Coronary artery (tissue), 2 donors: ENCODE measurements at regions not wholly inside any gene's neighbourhood (a gene's known extent, or its start where the extent isn't known, plus 50 kb on each side); places are given as distances from the start of the nearest gene placed in this dataset.

ENCODE experiments used
- DNase-seq: peaks from one replicate; pipeline ENCODE4 v3.0.0-alpha.2; 2017; ENCODE audit warnings: low spot score
- H3K27ac ChIP-seq, 2 donors: fragments of 200-600 bp; sonication (generic); one replicate each; pipeline ENCODE4 v1.5.1; 2016 to 2019
- H3K4me3 ChIP-seq: fragments of 200-600 bp; sonication (generic); 2 replicates; pipeline ENCODE4 v1.5.1; 2016; ENCODE audit warnings: mild to moderate bottlenecking, moderate library complexity
- TF ChIP-seq, protein P1 (sequence below): fragments of 200-600 bp; sonication (generic); IDR thresholded peaks from one replicate; pipeline ENCODE4 v1.5.1; 2019; ENCODE audit warnings: antibody characterized with exemption

DNA sequence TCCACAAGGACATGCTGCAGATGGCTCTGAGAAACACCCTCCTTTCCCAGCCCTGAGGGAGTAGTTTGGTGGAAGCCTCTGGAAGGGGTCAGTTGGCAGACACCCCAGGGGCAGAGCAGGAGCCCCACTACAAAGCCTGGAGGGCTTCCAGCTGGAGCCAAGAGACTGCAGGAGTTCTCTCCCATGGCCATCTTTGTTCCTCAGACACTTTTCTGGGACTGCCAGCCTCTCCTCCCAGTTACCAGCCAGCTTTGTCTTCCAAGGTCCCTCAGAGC, 91.0 kb upstream of the PJA1 start:
- DNase-seq, result no peak
- Histone ChIP-seq H3K4me3 (no peak overlapping the region), H3K27ac (no peak overlapping the region)
- TF ChIP-seq, protein P1, sequence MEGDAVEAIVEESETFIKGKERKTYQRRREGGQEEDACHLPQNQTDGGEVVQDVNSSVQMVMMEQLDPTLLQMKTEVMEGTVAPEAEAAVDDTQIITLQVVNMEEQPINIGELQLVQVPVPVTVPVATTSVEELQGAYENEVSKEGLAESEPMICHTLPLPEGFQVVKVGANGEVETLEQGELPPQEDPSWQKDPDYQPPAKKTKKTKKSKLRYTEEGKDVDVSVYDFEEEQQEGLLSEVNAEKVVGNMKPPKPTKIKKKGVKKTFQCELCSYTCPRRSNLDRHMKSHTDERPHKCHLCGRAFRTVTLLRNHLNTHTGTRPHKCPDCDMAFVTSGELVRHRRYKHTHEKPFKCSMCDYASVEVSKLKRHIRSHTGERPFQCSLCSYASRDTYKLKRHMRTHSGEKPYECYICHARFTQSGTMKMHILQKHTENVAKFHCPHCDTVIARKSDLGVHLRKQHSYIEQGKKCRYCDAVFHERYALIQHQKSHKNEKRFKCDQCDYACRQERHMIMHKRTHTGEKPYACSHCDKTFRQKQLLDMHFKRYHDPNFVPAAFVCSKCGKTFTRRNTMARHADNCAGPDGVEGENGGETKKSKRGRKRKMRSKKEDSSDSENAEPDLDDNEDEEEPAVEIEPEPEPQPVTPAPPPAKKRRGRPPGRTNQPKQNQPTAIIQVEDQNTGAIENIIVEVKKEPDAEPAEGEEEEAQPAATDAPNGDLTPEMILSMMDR, result no peak

- H3K4me3 ChIP-seq, result no peak overlapping the region
- no peak for DNase-seq
- TF ChIP-seq, protein P1, result no peak
- H3K27ac ChIP-seq, result no peak overlapping the region
Observed at GRCh38 chrX:69255441-69256290, 90.4 kb upstream of the PJA1 start.

DNA sequence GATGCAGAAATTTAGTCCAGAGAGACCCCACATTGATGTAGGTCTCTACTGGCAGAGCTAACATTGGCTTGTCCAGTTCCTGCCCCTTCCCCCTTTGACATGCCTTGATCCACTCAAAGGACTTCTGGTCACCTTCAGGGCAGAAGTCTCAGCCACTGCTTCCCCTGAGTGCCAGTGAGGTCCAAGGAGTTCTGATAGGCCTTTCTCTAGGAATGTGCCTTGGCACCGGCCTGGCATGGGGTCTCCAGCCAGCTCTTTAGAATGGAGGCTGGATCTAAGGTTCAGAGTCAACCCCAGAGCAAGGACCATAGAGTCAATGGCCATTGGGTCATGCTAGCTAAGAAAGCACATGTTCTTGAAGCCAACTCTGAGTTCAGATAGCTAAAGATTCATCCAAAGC, 88.6 kb upstream of the PJA1 start:
- Histone ChIP-seq H3K4me3 (no peak overlapping the region), H3K27ac (no peak overlapping the region)
- DNase-seq, result no peak
- TF ChIP-seq, protein P1, result no peak

DNA sequence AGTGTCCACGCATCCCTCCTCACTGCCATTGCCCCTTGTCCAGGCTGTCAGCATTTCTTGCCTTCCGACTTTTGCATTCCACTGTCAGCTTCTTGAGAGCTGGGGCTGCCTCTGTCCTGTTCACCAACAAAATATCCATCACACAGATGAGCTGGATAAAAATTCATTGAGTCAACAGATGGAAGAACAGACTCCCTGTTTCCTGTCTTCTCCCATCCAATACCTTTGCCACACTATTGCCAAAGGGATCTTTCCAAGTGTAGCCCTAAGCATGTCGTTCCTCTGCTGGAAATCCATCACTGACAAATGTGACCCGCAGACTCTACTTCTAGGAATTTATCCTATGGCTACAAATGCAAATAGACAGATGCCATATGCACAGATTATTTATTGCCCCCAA, 78.0 kb upstream of the PJA1 start:
- TF ChIP-seq, protein P1, result no peak
- Histone ChIP-seq H3K4me3 (no peak overlapping the region), H3K27ac (no peak overlapping the region)
- no peak for DNase-seq

GRCh38 chrX:69238887-69239231, 73.6 kb upstream of the PJA1 start:
- TF ChIP-seq, protein P1, result no peak
- DNase-seq, result no peak
- Histone ChIP-seq H3K27ac (no peak overlapping the region), H3K4me3 (no peak overlapping the region)

- H3K27ac ChIP-seq, result no peak overlapping the region
- TF ChIP-seq, protein P1, result no peak
- H3K4me3 ChIP-seq, result no peak overlapping the region
- DNase-seq, result no peak
Observed at GRCh38 chrX:69238114-69238886, 73.0 kb upstream of the PJA1 start.

DNA sequence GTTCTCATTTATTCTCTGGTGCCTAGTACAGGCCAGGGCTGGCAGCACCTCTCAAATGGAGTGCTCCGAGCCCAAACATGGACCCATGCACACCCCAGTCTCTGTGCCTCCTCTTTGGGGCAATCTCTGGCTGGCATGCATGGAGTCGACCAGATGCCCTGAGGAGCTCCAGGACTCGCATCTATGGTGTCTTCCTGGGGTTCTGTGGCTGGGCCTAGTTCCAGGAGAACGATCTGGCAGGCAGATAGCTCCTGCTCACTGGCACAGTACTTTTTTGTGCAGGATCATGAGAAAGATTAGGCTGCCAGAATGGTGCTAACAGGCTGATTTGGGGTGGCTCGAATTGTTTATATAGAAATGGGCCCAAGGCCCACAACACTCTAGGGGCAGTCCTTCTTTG, 72.0 kb upstream of the PJA1 start:
- no peak overlapping the region for H3K27ac ChIP-seq
- no peak for DNase-seq
- TF ChIP-seq, protein P1, result no peak
- no peak overlapping the region for H3K4me3 ChIP-seq
